IPS DF 6.9 (cell line): ENCODE measurements at regions not wholly inside any gene's neighbourhood (a gene's known extent, or its start where the extent isn't known, plus 50 kb on each side); places are given as distances from the start of the nearest gene placed in this dataset.
"Not testable (repeated sequence)": the region's sequence is repeated elsewhere in the genome, so short reads cannot be mapped to it uniquely, and the experiment has no call there.

Experiments used
- DNase-seq: peaks from one replicate; pipeline ENCODE4 v3.0.0-alpha.2; 2013; ENCODE audit warnings: low read depth, low spot score
- H3K27ac ChIP-seq: one replicate; pipeline ENCODE4 v1.5.1; 2013; ENCODE audit warnings: low read length, control low read depth
- H3K27me3 ChIP-seq: 2 replicates; pipeline ENCODE4 v1.6.1; 2013; ENCODE audit warnings: mild to moderate bottlenecking, low read length; ENCODE audit not compliant: control insufficient read depth, insufficient read depth
- H3K36me3 ChIP-seq: 2 replicates; pipeline ENCODE4 v1.6.1; 2013; ENCODE audit warnings: low read length; ENCODE audit not compliant: control insufficient read depth, insufficient read depth
- H3K4me1 ChIP-seq: 2 replicates; pipeline ENCODE4 v1.6.1; 2013; ENCODE audit warnings: low read length; ENCODE audit not compliant: control insufficient read depth, insufficient read depth
- H3K4me3 ChIP-seq: 2 replicates; pipeline ENCODE4 v1.5.1; 2013; ENCODE audit warnings: mild to moderate bottlenecking, low read length
- H3K9me3 ChIP-seq: 2 replicates; pipeline ENCODE4 v1.6.1; 2013; ENCODE audit warnings: low read length, inconsistent platforms; ENCODE audit not compliant: control insufficient read depth, insufficient read depth
- WGBS: extraction: QIAGEN DNeasy Blood & Tissue Kit; methylation state at CpG from one replicate; pipeline ENCODE4 v1.1.7; 2013; ENCODE audit warnings: mixed read lengths, missing lambda C conversion rate; ENCODE audit not compliant: insufficient read length, insufficient coverage; 5-methylcytosine and 5-hydroxymethylcytosine counted together

DNA sequence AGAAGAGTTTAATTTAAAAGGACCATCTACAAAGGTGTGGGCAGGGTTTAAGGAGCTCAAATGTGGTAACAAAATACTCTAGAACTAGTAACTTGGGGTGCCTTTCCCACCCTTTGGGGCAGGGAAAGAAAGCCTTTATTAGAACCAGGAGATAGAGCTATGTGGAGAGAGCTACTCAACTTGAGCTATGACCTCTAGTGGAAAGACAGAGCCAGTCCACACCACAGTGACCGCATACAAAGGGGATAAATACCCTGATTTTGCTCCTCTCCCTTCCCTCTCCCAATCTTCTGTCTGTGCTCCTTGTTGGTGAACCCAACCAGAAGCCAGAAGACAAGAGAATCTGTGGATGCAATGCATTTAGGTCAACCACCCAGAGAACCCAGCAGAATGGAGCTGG is 54.4 kb upstream of the JAK1 start:
- Histone ChIP-seq H3K4me1 (0 out of 2 replicates have a peak, but pooled peaks cover 1% of the 10 kb centered on the region), H3K27me3 (no peaks in the 10 kb centered on the region), H3K27ac (no peak overlapping the region), H3K4me3 (no peak overlapping the region), H3K36me3 (no peaks in the 10 kb centered on the region), H3K9me3 (no peaks in the 10 kb centered on the region)
- no peak for DNase-seq
- WGBS = no CpG with 5 or more reads among the region's 1 CpG

DNA sequence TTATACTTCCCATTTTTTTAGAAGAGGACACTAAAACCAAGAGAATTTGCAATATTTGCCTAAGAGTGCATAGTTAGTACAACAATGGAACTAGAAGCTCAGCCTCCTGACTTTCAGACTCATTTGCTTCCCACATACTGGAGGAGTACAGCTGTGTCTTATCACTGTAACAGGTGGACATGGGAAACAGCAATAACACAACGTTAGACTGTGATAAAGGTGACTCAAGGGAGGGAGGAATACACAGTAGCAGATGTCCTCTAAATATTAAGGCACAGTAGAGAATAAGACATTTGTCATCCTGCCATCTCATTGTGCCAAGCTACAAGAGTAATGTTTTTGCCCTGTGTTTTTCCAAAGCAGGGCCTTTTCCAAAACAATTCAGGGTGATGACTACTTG is 55.4 kb upstream of the JAK1 start:
- no peak for DNase-seq
- Histone ChIP-seq H3K4me3 (no peak overlapping the region), H3K27ac (no peak overlapping the region), H3K36me3 (no peaks in the 10 kb centered on the region), H3K4me1 (0 out of 2 replicates have a peak, but pooled peaks cover 1% of the 10 kb centered on the region), H3K27me3 (no peaks in the 10 kb centered on the region), H3K9me3 (no peaks in the 10 kb centered on the region)
- WGBS = no CpG with 5 or more reads among the region's 1 CpG

DNA sequence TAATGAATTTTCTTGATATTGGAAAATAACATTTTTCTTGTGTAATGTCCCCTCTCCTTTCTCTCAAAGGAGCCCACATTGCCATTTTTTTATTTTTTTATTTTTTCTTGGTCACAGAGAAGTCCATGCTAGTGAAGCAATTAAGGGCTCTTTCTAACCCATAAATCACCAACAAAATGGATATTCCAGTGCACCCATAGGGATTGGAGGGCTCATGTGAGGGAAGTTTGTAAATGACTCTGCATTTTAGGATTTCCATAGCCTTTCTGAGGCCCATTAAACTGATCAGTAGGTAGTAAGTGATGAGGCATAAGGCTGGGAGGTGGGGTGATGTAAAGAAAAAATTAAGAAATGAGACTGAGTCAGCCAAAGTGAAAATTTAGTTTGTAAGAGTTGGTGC is 55.9 kb upstream of the JAK1 start:
- H3K36me3 ChIP-seq = no peaks in the 10 kb centered on the region
- H3K9me3 ChIP-seq = no peaks in the 10 kb centered on the region
- H3K27me3 ChIP-seq = no peaks in the 10 kb centered on the region
- H3K4me3 ChIP-seq = no peak overlapping the region
- H3K4me1 ChIP-seq = 0 out of 2 replicates have a peak, but pooled peaks cover 1% of the 10 kb centered on the region
- no peak overlapping the region for H3K27ac ChIP-seq
- no peak for DNase-seq

DNA sequence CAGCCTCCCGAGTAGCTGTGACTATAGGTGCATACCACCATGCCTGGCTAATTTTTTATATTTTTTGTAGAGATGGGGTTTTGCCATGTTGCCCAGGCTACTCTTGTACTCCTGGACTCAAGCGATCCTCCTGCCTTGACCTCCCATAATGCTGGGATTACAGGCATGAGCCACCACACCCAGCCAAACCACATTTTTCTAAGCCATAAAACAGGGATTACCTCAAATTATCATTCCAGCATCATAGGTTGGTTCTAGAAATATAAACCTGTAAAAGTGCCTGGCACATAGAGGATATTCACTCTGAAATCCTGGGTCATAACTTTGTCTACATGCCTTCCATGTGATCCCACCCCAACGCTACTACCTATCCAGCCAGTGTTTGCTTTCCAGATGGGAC is 59.4 kb upstream of the JAK1 start:
- H3K27ac ChIP-seq = no peak overlapping the region
- H3K36me3 ChIP-seq = no peaks in the 10 kb centered on the region
- WGBS = no CpG with 5 or more reads among the region's 3 CpGs
- H3K4me3 ChIP-seq = no peak overlapping the region
- no peak for DNase-seq
- H3K4me1 ChIP-seq = 0 out of 2 replicates have a peak, but pooled peaks cover 1% of the 10 kb centered on the region
- no peaks in the 10 kb centered on the region for H3K9me3 ChIP-seq
- H3K27me3 ChIP-seq = no peaks in the 10 kb centered on the region

DNA sequence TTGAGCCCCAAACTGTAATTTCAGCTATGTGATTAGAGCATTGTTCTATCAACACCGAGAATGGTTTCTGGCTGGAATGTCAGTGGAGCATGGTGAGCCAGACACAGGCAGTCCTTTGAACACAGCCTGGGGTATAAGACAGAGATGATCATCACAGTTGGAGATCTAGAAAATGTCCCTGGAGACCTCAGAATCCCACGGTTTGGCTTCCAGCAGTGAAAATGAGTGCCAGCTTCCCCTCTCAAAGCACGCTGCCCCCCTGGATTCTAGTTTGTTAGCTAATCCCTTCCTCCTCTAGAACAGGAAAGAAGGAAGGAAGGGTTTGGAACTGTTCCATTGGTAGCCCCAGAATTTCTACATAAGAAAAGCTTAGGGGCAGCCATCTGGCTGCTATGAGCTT is 59.9 kb upstream of the JAK1 start:
- H3K27me3 ChIP-seq = no peaks in the 10 kb centered on the region
- H3K27ac ChIP-seq = no peak overlapping the region
- no peaks in the 10 kb centered on the region for H3K4me1 ChIP-seq
- no peak for DNase-seq
- H3K36me3 ChIP-seq = no peaks in the 10 kb centered on the region
- H3K4me3 ChIP-seq = no peak overlapping the region
- WGBS = no CpG with 5 or more reads among the region's 3 CpGs
- H3K9me3 ChIP-seq = no peaks in the 10 kb centered on the region

DNA sequence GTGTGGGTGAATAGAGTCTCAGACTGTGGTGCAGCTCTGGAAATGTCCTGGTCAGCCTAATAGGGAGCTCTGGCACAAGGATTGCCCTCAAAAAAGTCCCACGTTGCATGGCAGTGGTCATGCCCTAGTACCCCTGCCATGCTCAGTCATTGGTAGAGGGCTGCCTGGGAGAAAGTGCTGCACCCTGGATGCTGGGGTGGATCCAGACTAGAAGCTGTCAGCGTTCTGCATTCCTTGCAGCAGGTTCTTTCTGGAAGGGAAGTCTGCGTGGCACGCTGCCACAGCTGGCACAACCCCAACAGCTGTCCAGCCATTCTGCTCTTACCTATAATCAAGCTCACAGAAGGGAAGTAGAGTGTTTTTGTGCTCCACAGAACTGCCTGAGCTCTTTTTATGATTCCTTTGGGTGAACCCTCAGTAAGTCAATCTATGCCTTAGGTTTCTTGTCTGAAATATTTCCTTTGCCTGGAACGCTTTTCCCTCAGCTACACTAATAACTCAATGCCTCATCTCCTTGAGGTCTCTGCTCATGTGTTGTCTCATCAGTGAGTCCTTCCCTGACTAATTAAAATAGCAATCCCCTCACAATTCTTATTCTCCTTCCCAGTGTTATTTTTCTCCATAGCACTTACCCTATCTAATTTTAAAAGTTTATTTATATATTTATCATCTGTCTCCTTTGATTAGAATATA is 61.5 kb upstream of the JAK1 start:
- no peaks in the 10 kb centered on the region for H3K27me3 ChIP-seq
- no peak for DNase-seq
- H3K36me3 ChIP-seq = no peaks in the 10 kb centered on the region
- H3K4me3 ChIP-seq = no peak overlapping the region
- no peaks in the 10 kb centered on the region for H3K9me3 ChIP-seq
- H3K27ac ChIP-seq = no peak overlapping the region
- no peaks in the 10 kb centered on the region for H3K4me1 ChIP-seq
- no CpG with 5 or more reads among the region's 5 CpGs for WGBS

DNA sequence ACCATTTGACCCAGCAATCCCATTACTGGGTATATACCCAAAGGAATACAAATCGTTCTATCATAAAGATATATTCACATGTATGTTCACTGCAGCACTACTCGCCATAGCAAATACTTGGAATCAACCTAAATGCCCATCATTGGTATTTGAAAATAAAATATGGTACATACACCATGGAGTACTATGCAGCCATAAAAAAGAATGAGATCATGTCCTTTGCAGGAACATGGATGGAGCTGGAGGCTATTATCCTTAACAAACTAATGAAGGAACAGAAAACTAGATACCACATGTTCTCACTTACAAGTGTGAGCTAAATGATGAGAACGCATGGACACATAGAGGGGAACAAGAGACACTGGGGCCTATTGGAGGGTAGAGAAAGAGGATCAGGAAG is 63.1 kb upstream of the JAK1 start:
- not testable (repeated sequence) for DNase-seq, H3K4me1 ChIP-seq, H3K9me3 ChIP-seq, H3K4me3 ChIP-seq, H3K36me3 ChIP-seq, H3K27ac ChIP-seq, H3K27me3 ChIP-seq
- WGBS = no CpG with 5 or more reads among the region's 3 CpGs

DNA sequence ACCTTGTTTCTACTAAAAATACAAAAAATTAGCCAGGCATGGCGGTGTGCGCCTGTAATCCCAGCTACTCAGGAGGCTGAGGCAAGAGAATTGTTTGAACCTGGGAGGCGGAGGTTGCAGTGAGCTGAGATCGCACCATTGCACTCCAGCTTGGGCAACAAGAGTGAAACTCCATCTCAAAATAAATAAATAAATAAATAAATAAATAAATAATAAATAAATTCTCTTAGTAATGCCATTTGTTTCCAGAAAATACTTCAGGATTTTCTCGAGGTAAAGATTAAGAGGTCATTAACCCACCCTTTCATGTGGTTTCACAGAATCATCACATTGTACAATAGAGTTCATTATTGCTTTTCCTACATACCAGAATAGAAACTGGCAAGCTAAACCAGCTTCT is 68.5 kb upstream of the JAK1 start:
- H3K36me3 ChIP-seq, H3K9me3 ChIP-seq, H3K27ac ChIP-seq, H3K27me3 ChIP-seq, DNase-seq, H3K4me3 ChIP-seq, H3K4me1 ChIP-seq: not testable (repeated sequence)
- WGBS = no CpG with 5 or more reads among the region's 5 CpGs

DNA sequence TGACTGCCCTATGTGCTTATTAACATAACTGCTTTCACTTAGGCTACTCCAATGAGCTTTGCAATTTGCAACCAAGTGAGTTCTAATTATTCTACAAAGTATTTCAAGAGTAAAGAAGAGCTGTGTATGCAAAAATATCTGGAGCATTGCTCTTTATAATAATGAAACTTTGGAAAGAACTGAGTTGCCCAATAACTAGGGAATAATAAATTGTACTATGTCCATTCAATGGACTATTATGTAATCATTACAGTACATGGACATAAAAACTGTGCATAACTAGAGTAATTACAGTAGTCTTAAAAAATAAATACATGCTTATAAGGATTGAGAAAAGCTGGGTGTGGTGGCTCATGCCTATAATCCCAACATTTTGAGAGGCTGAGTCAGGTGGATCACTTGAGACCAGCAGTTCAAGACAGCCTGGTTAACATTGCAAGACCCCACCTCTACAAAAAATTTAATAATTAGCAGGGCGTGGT is 70.3 kb upstream of the JAK1 start:
- Histone ChIP-seq H3K4me1 (no peaks in the 10 kb centered on the region), H3K4me3 (no peak overlapping the region), H3K36me3 (no peaks in the 10 kb centered on the region), H3K9me3 (no peaks in the 10 kb centered on the region), H3K27me3 (no peaks in the 10 kb centered on the region), H3K27ac (no peak overlapping the region)
- WGBS = no CpG with 5 or more reads among the region's 1 CpG
- DNase-seq = no peak

DNA sequence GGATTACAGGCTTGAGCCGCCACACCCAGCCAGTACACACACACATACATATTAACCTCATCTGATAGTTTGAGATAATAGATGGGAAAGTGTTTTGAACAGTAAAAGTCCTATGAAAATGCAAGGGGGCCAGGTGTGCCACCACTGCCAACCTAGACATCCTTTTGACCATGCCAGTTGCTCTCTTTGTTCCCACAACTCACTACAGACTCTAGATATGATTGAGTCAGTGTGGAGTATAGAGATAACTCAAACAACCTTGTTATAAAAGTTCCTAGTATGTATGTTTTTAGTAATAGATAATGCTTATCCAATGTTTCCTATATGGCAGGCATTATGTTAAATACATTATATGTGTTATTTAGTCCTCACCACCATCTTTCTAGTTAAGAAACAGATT is 72.7 kb upstream of the JAK1 start:
- Histone ChIP-seq H3K27ac (no peak overlapping the region), H3K4me3 (no peak overlapping the region), H3K27me3 (no peaks in the 10 kb centered on the region), H3K9me3 (no peaks in the 10 kb centered on the region), H3K4me1 (no peaks in the 10 kb centered on the region), H3K36me3 (no peaks in the 10 kb centered on the region)
- no CpG with 5 or more reads among the region's 1 CpG for WGBS
- DNase-seq = no peak

DNA sequence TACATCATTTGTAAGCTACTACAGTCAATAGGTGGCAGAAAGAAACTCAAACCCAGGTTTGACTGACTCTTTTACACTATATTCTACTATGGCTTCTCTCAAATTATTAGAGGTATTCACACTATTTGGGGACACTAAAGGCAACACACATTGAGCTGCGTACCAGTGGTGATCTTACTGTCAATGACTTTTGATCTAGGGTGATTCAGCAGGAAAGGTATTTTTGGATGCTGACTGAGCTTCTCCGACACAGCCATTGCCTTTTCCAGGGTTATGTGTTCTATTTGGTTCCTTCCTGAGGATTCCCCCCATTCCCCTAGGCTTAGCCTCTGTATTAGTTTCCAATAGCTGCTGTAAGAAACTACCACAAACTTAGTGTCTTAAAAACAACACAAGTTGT is 73.2 kb upstream of the JAK1 start:
- Histone ChIP-seq H3K27ac (no peak overlapping the region), H3K36me3 (no peaks in the 10 kb centered on the region), H3K9me3 (no peaks in the 10 kb centered on the region), H3K4me3 (no peak overlapping the region), H3K4me1 (no peaks in the 10 kb centered on the region), H3K27me3 (no peaks in the 10 kb centered on the region)
- no peak for DNase-seq
- no CpG with 5 or more reads among the region's 2 CpGs for WGBS
